Astrocyte of the hippocampus (primary cell): ENCODE measurements at regions not wholly inside any gene's neighbourhood (a gene's known extent, or its start where the extent isn't known, plus 50 kb on each side); places are given as distances from the start of the nearest gene placed in this dataset.
A peak's percentile ranks its signal among the peaks of the same experiment; 100 is the strongest.

Source experiments
- DNase-seq: peaks from one replicate; pipeline ENCODE4 v3.0.0; 2011; ENCODE audit warnings: low read depth, low spot score

DNA sequence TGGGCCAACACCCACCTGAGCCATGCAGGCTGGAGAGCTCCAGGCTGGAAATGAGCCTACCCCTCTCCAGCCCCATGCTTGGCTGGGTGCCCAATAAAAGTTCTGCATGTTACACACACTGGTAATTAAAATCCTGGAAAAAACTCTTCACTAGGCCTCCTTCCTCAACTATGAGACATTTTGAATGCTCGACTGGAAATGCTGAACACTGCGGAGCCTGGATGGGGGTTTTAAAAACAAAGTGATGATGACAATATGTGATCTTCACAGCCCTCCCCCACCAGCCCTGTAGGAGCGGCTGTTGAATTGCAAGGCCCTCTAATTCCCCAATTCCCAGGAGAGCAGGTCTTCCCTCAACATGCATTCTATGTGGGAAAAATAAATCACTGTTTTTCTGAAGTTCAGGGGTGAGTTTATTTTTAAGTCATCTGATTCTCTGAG is 179.2 kb downstream of the TTC32 start:
- peak; percentile 23 for DNase-seq

DNA sequence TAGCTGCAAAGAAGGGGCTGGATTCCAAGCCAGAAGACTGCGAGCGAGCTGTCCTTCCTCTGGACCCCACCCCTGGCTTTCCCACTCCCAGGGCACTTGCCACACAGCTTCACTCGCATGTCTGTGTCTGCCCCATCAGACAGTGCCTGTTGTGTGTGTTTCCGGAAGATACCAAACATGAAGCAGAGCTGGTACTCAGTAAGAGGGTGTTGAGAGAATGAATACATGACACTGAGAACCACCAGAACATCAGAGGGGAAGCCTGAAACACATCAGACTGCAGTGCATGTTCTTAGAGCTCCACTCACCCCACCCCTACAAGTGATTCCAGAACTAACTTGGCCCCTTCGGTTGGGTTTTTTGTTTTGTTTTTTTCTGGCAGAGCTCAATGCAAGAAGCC is 181.5 kb downstream of the TTC32 start:
- DNase-seq = no peak

DNA sequence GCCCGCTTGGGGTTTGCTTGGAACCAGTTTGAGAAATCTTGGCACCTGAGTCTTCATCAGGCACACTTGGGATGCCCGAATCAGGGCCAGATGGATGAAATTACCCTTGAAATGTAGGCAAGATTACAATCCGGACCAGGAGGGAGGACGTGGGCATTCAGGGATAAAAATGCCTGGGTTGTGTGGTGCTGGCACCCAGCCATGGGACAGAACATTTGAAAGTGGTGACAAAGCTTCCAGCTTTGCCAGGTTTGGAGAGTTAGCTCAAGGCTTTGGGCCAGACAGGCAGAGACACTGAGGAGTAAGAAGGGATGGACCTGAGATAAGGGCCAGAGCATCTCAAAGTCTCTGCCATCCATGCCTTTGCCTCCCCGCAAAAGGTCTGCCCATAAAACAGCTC is 182.2 kb downstream of the TTC32 start:
- no peak for DNase-seq

DNA sequence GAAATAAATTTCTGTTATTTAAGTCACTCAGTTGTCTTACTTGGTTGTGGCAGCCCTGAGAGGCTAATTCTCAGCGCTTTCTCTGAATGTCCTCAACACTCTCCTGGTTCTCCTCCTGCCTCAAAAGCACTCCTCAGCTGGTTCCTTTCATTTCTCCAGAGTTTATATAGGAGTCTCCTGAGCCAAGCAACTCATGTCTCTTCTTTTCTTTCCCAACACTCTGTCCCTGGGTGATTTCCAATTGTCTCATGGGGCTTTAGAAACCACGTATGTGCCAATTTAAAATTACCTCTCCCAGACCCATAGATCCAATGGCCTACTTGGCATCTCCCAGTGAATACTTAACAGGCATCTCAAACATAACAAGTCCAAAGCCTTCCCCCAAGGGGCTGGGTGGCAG is 184.3 kb downstream of the TTC32 start:
- no peak for DNase-seq

DNA sequence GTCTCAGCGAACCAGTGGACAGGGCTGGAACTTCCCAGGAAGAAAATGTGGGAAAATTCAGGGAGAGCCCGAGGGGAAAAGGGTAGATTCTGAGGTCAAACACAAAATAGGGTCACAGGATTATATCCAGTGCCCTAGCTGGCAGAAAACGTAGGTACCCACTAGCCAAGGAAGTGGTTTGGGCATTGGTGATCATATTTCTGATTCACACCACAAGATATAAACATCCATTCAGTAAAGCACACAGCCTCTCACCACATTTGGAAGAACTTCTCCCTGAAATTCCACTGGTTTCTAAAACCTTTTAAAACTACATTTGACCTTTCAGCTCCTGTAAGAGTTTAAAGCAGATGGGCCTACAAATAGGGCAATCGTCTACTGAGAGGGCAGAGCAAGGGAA is 186.9 kb downstream of the TTC32 start:
- peak; percentile 44 for DNase-seq

DNA sequence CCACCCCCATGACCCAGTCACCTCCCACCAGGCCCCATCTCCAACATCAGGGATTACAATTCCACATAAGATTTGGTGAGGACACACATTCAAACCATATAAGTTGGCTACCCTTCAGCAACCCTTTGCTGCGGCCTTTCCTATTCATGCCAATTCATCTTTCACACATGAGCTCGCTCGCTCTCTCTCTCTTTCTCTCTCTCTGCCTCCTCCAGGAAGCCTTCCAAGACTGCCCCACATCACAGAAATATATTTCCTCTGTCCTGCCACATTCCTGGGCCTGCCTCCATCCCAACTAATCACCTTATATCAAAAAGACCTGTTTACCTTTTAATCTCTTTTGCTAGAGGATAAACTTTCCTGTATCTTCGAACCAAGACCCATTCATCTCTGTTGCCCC is 188.9 kb downstream of the TTC32 start:
- no peak for DNase-seq

DNA sequence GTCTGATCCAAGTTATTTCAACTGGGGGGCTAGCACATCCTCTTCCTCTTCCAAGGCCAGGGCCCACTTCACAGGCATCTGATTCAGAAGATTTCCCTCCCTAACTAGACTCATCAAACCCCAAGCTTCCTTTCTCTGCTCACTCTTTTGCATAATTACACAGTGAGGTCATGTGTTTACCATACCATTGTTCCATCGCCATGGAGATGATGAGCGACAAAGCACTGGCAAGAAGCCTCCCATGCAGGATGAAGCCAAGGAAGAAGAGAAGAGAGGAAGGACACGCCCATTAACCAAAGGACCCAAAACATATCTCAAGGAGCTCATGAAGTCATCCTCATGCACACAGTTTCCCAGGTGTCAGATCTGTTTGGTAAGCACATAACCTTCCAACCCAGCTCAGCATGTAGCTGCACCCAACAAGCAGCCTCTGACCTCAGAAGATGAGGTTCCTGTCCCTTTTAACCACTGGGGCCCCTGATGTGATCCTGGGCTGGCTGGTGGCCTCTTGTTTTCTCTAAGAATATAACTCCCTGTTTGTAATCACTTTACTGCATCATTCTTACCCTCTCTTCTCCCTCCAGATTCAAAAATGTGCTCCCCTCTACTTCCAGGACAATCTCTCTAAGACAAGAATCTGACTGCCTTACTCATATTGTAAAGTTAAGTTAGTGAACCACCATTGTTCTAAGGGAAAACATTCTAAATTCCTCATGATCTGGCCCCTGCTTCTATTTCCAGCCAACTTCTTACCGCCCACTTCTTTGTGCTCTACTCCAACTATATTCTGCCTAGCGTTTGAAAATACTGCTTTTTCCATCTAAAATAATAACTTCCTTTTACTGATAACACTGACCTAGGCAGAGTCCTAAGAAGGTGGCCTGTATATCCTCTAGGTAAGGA is 190.1 kb downstream of the TTC32 start:
- DNase-seq = peak; percentile 93

DNA sequence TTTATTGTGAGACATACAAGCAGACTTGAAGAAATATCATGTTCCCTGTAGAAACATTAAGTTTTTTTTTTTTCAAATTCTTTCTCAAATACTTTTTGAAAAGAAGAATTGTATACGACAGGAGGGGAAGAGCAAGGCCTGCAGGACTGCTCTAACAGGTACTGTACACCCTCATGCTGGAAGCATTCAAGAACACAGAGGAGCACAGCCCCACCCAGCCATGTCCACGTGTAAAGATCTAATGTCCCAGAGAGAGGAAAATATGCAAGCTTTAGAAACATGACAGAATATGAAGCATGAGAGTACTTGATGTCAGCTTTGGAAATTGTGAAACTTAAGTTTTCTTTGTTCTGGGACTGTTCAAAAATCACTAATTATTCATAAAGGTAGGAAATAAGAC is 191.6 kb downstream of the TTC32 start:
- DNase-seq = no peak

DNA sequence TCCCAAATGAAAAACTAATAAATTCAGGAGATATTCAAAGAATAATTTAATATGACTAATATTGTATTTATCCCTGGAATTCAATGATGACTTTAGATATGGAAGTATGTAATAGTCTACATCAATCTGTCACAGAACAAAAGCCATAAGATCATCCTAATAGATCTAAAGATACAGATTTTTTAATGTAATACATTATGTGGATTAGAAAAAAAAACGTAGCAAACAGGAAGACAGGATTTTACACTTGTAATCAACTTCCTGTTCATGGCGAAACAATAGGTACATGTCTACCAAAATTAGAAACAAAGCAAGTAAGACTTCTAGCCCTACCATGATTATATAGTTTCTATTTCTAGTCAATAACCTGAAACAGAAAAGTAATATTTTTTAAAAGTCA is 192.2 kb downstream of the TTC32 start:
- DNase-seq = no peak

DNA sequence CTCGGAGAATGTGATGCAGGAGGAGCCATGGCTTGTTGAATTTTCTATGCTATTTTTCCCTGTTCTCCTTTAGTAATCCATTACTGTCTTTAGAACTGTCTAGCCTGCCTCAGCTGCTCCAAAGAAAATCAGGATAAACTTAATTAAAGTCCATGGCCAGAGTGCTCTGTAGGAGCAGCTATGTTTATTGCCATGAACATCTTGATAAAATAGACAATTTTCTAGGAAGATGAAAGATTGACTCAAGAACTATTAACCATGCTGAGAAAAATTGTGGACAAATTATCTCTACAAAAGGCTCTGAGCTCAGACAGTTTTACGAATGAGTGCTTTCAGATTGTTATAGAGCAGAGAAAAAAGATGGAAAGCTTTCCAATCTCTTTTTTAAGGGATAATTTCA is 193.0 kb downstream of the TTC32 start:
- no peak for DNase-seq

DNA sequence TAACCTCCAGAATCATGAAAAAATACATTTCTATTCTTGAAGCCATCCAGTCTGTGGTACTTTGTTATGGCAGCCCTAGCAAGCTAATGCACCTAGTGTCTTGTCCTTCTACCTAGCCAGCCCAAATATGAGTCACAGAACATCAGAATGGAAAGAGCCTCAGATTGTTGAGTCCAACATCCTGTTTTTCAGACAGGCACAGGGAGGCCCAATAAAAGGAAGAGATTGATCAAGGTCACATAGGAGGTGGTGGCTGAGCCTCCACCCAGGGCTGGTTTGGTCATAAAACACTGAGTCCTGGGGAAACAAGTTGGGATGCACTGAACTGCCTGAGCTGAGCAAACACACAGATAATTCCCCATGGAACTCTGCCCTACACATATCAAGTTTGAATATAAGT is 195.5 kb downstream of the TTC32 start:
- DNase-seq = no peak

DNA sequence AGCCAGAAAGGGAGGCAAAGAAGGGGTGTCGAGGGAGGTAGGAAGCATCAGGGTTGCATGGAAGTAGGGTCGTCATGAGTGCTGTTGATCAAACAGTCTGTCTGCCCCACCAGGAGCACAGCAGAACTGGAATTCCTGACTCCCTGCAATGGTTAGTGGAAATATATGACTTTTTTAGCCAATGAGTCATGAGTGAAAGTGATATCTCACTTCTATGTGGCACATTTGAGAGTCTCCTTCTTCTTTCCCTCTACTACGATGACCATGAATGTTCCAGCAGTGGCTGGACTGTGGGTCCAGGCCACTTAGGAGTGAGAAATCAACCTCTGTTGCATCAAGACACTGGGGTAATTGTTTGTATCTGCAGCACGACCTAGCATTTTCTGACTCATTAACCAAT is 199.5 kb downstream of the TTC32 start:
- peak; percentile 9 for DNase-seq

DNA sequence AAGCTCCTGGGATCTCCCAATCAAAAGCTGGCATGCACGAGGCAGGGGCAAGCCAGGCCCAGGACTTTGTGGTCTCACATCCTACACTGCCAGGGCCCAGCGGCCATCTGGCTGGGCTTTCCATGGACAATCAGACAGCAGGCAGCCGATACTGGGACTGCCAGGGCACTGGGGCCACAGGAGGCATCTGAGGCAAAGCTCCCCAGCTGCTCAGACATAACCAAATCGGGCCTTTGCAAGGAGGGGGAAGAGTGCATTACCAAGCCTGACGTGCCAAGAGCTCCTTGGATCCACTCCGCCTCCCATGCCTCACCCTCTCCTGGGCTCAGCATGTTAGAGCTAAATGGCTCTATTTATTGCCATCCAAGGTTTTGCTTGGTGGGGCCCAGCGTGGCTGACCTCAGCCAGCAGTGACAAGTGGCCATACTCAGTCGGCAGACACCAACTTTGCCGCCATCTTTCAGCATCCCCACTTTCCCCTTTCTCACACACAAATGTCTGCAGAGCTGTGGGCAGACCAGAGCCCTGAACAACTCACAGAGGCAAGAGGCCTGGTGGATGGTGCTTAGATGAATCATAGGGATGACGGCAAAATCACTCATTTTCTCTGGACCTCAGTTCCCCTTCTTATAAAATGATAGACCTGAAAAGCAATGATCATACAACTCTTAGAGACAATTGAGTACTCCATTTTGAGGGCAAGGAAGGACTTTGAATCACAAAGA is 200.8 kb downstream of the TTC32 start:
- DNase-seq = no peak

DNA sequence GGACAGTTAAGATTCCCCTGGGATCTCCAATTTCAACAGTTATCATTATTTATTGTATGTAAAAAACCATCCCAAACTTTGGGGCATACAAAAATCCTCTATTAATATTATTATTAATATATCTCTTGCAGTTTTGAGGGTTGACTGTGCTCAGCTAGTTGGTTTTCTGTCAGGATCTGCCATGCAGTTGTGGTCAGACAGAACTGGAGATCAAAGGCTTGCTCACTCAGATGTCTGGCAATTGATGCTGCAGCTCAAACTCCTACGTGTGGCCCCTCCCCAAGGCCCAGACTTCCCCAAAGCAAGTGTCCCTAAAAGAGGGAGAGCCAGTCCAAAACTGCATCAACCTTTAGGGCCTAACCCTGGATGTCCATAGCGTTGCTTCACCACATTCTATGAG is 204.7 kb downstream of the TTC32 start:
- DNase-seq = no peak

DNA sequence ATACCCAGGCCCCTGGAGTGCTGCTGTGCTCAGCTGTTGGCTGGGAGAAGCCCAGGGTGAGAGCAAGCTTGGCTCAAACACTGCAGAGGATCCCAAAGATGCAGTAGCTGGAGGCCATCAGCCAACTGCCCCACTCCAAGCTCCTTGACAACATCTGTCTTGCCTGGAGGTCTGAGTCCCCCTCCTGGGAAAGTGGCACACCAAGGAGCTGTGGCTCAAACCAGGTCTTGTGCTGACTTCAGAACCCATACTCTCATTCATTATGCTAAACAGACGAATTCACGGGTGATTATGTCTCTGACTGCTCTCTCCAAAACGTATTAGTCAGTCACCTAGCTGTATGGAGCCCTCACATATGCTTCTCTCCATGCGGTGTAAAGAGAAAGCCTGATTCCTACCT is 206.1 kb downstream of the TTC32 start:
- DNase-seq = no peak

DNA sequence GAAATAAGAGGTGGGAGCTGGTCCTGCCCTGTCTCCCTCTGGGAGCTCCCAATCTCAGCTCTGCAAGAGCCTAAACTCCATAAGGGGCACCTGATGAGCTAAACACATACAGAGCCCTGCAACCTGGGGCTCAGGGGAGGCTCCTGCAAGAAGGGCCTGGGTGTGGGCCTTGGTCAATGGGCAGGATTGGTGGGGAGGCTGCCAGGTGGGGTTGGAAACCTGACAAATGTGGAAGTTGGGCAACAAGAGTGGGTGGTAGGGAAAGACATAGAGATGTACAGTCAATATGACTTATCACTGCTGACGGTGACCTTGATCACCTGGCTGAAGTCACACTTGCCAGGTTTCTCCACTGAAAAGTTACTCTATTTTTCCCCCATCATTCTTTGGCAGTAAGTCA is 209.9 kb downstream of the TTC32 start:
- DNase-seq = no peak

DNA sequence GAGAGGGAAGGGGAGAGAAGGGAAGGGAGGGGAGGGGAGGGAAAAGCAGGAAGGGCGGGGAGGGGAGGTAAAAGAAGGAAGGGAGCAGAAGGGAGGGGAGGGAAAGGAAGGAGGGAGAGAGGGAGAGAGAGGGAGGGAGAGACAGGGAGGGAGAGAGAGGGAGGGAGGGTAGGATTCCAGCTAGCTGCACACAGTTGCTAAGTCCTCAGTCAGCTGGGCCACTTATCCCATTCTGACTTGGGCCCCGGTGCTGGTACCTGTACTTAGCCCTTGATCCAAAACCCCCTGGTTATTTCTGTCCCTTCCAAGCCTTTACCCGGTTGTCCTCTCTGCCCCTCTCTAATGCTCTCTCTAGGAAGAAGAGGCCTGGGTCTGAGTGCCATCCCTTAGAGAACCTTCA is 211.4 kb downstream of the TTC32 start:
- no peak for DNase-seq

DNA sequence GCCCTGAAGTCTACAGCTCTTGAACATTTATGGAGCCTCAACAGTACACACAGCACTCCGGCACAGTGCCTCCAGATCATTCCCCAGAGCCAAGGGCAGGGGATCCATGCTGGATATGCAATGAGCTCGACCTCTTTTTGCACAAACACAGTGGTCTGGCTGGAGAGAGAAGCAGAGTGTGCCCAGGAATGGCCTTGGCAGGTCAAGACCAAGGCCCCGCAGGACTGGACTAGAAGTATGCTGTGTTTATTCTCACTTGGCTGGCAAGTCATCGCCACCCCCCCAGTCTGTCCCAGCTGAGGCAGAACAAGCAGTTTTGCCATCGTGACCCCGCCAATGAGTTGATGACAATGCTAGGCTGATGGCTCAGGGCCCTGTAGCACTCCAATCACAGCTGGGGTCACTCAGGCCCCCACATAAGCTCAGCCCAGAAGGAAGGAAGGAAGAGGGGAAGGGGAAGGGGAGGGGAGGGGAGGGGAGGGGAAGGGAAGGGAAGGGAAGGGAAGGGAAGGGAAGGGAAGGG is 212.1 kb downstream of the TTC32 start:
- DNase-seq = no peak

DNA sequence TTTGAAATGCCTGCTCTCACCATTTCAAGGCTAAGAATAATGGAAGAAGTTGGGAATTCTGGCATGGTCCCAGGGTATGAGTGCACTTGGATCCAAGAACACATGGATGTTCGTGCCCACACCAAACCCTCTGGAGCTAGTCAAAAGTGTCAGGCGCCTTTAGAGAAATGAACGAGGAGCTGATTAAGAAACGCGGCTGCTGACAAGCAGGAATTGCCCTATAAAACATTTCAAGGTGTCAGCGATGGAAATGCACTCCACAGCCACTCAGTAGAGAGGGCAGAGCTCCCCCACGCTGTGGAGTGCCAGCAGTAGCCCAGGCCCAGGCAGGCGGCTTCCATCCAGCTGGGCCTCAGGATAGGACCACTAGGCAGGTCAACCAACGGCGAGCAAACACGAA is 213.7 kb downstream of the TTC32 start:
- no peak for DNase-seq

DNA sequence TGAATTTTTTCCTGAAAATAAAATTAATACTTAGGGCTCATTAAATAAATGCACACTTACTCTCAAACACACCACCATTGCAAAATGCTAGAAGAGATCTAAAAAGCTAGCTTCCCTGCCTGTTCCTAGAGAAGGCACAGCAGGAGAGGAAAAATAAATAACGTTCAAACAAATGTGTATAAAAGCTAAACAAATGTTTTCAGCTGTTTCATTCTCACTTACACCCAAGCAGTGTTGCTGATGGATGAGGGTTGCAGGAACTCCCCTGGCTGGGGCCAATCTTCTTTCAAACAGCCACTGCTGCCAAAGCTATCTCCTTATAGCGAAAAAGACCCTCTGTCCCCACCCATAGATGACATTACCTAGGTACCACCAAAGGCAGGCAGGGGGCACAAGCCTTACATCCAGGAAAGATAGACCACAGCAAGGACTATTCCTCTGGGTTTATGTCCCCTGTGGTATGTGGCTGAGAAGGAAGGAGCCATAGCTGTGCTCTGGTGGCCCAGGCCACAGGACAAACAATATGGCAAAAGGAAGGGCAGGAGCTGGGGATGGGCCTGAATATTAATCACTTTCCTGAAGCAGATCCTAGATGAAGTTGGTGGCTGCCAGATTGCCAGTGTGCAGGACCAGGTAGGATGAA is 214.6 kb downstream of the TTC32 start:
- no peak for DNase-seq

DNA sequence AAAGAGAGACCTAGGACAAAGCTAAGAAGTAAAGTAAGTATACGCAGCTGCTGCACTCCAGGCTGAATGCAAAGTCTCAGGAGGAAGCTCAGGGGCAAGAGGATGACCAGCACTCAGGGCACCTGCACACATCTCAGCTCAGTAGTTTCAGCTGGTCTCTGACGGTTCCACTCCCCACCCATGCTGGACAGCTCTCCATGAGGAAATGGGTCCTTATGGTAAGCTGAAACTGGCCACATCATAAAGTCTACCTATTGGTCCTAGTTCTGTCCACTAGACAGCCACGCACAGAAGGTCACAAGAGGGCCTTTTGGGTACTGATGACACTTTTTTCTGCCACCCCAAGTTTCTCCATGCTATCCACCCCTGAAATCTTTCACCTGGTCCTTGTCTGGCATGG is 215.3 kb downstream of the TTC32 start:
- DNase-seq = no peak

DNA sequence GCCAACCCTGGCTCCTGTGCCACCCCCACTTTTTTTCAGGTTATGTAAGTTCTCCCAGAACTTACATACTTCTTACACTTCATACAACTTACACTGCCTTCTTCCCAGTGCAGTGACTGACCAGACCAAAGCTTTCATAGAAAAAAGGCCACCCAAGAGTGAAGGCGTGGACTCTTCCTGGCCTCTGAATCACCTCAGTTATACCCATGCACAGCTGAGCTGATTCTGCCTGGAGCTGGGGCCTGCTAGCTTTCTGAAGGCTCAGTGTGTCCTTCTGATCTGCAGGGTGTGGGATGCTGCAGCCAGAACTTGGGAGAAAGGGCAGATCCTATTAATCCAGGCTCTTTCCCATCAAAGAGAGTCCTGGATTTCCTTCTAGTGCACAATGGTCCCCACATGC is 216.1 kb downstream of the TTC32 start:
- DNase-seq = no peak
